Liver (tissue), 8 donors: ENCODE measurements at regions not wholly inside any gene's neighbourhood (a gene's known extent, or its start where the extent isn't known, plus 50 kb on each side); places are given as distances from the start of the nearest gene placed in this dataset.

Experiments used
- DNase-seq: peaks from one replicate; pipeline ENCODE4 v3.0.0-alpha.2; 2017; ENCODE audit warnings: low spot score
- H3K27ac ChIP-seq, 2 donors: one replicate each; pipeline ENCODE4 v1.7.0; 2013; ENCODE audit warnings: inconsistent platforms in 2 of 2, low read length in 2 of 2, control low read depth in 1 of 2, low read depth in 1 of 2, mild to moderate bottlenecking in 1 of 2
- H3K27me3 ChIP-seq, 4 donors: one replicate each; pipeline versions ENCODE4 v1.6.1 to v1.7.0; 2013; ENCODE audit warnings: low read length in 3 of 4, inconsistent platforms in 1 of 4, mild to moderate bottlenecking in 1 of 4, moderate library complexity in 1 of 4; ENCODE audit not compliant: control insufficient read depth in 4 of 4, insufficient read depth in 4 of 4
- H3K36me3 ChIP-seq, 4 donors: one replicate each; pipeline versions ENCODE4 v1.6.1 to v1.7.0; 2013; ENCODE audit warnings: low read length in 3 of 4, mild to moderate bottlenecking in 3 of 4, low read depth in 1 of 4, moderate library complexity in 1 of 4; ENCODE audit not compliant: control insufficient read depth in 4 of 4, insufficient read depth in 3 of 4
- H3K4me1 ChIP-seq, 4 donors: one replicate each; pipeline versions ENCODE4 v1.6.1 to v1.7.0; 2013; ENCODE audit warnings: low read length in 3 of 4, mild to moderate bottlenecking in 3 of 4, moderate library complexity in 1 of 4; ENCODE audit not compliant: control insufficient read depth in 4 of 4, insufficient read depth in 4 of 4
- H3K4me3 ChIP-seq, 3 donors: one replicate each; pipeline versions ENCODE4 v1.6.1 to v1.7.0; 2013; ENCODE audit warnings: low read length in 3 of 3, control low read depth in 1 of 3, low read depth in 1 of 3, mild to moderate bottlenecking in 1 of 3
- H3K9ac ChIP-seq, 2 donors: one replicate each; pipeline ENCODE4 v1.7.0; 2013; ENCODE audit warnings: low read length in 2 of 2, mild to moderate bottlenecking in 2 of 2, moderate library complexity in 2 of 2, control low read depth in 1 of 2, low read depth in 1 of 2
- H3K9me3 ChIP-seq, 4 donors: one replicate each; pipeline versions ENCODE4 v1.6.1 to v1.7.0; 2013; ENCODE audit warnings: low read length in 3 of 4; ENCODE audit not compliant: control insufficient read depth in 4 of 4
- CTCF ChIP-seq: fragments of 150-350 bp; IDR thresholded peaks from 2 replicates; pipeline ENCODE4 v1.5.1; 2017; ENCODE audit warnings: improper control_type of control experiment, low read depth, low read length; ENCODE audit not compliant: missing input control
- EGR1 ChIP-seq, 2 donors: IDR thresholded peaks; 2 replicates each; pipeline ENCODE4 v1.6.1; 2016 to 2018; ENCODE audit warnings: antibody characterized with exemption in 2 of 2, low read depth in 2 of 2
- FOXA1 ChIP-seq: IDR thresholded peaks from 2 replicates; pipeline ENCODE4 v1.6.1; 2016; ENCODE audit warnings: antibody characterized with exemption
- FOXA2 ChIP-seq: IDR thresholded peaks from 2 replicates; pipeline ENCODE4 v1.6.1; 2016; ENCODE audit warnings: antibody characterized with exemption
- GABPA ChIP-seq, 2 donors: IDR thresholded peaks in 1 of 2; conservative IDR thresholded peaks in 1 of 2; 2 replicates each; pipeline ENCODE4 v1.6.1; 2016; ENCODE audit warnings: antibody characterized with exemption in 2 of 2, mild to moderate bottlenecking in 1 of 2, moderate library complexity in 1 of 2
- HNF4A ChIP-seq, 2 donors: conservative IDR thresholded peaks; 2 replicates each; pipeline ENCODE4 v1.6.1; 2016; ENCODE audit warnings: antibody characterized with exemption in 2 of 2, mild to moderate bottlenecking in 2 of 2
- HNF4G ChIP-seq: IDR thresholded peaks from 2 replicates; pipeline ENCODE4 v1.6.1; 2016; ENCODE audit warnings: antibody characterized with exemption
- JUND ChIP-seq, 2 donors: IDR thresholded peaks; 2 replicates each; pipeline ENCODE4 v1.6.1; 2016; ENCODE audit warnings: antibody characterized with exemption in 2 of 2
- NR2F2 ChIP-seq: IDR thresholded peaks from 2 replicates; pipeline ENCODE4 v1.6.1; 2016; ENCODE audit warnings: antibody characterized with exemption
- RAD21 ChIP-seq, 2 donors: IDR thresholded peaks; 2 replicates each; pipeline ENCODE4 v1.6.1; 2016; ENCODE audit warnings: antibody characterized with exemption in 2 of 2, mild to moderate bottlenecking in 2 of 2
- RXRA ChIP-seq, 2 donors: IDR thresholded peaks; 2 replicates each; pipeline ENCODE4 v1.6.1; 2017 to 2018; ENCODE audit warnings: antibody characterized with exemption in 2 of 2, mild to moderate bottlenecking in 1 of 2
- SP1 ChIP-seq: IDR thresholded peaks from 2 replicates; pipeline ENCODE4 v1.6.1; 2018; ENCODE audit warnings: antibody characterized with exemption, mild to moderate bottlenecking
- TAF1 ChIP-seq: conservative IDR thresholded peaks from 2 replicates; pipeline ENCODE4 v1.6.1; 2016; ENCODE audit warnings: antibody characterized with exemption, mild to moderate bottlenecking
- YY1 ChIP-seq: IDR thresholded peaks from 2 replicates; pipeline ENCODE4 v1.6.1; 2016; ENCODE audit warnings: antibody characterized with exemption, mild to moderate bottlenecking
- ZBTB33 ChIP-seq: IDR thresholded peaks from 2 replicates; pipeline ENCODE4 v1.6.1; 2016; ENCODE audit warnings: antibody characterized with exemption
- WGBS: extraction: QIAGEN DNeasy Blood & Tissue Kit; methylation state at CpG from one replicate; pipeline ENCODE4 v1.1.7; 2013; 5-methylcytosine and 5-hydroxymethylcytosine counted together
- TF ChIP-seq, protein P1 (sequence below): IDR thresholded peaks from 2 replicates; pipeline ENCODE4 v1.6.1; 2016; ENCODE audit warnings: antibody characterized with exemption
- TF ChIP-seq, protein P2 (sequence below): IDR thresholded peaks from 2 replicates; pipeline ENCODE4 v1.6.1; 2016; ENCODE audit warnings: antibody characterized with exemption, mild to moderate bottlenecking
- TF ChIP-seq, protein P3 (sequence below): IDR thresholded peaks from 2 replicates; pipeline ENCODE4 v1.6.1; 2016; ENCODE audit warnings: antibody characterized with exemption
- donor health status: healthy.
- donor health status: healthy.
- donor health status: healthy.
- donor health status: healthy.
- donor health status: healthy.

- H3K4me3 ChIP-seq = no peak overlapping the region
- H3K9me3 ChIP-seq = peaks cover 0 to 2% (median under 1%) of the 10 kb centered on the region in 4 donors
- H3K4me1 ChIP-seq = no peaks in the 10 kb centered on the region
- H3K9ac ChIP-seq = no peak overlapping the region
- no peaks in the 10 kb centered on the region for H3K36me3 ChIP-seq
- no peaks in the 10 kb centered on the region for H3K27me3 ChIP-seq
- no peak for TF ChIP-seq CTCF
- TF ChIP-seq FOXA1 = no peak
- no peak for TF ChIP-seq HNF4G
- no peak for TF ChIP-seq NR2F2
- TF ChIP-seq, protein P1, sequence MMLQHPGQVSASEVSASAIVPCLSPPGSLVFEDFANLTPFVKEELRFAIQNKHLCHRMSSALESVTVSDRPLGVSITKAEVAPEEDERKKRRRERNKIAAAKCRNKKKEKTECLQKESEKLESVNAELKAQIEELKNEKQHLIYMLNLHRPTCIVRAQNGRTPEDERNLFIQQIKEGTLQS = no peak
- TF ChIP-seq EGR1 (IDR thresholded peaks at IDR 0.05; ENCODE audit: low read depth in 2 of 2) = no peak
- no peak for TF ChIP-seq GABPA (IDR thresholded peaks at IDR 0.05 in 1 of 2, conservative IDR thresholded peaks at IDR 0.05 in 1 of 2)
- TF ChIP-seq SP1 = no peak
- TF ChIP-seq, protein P2, sequence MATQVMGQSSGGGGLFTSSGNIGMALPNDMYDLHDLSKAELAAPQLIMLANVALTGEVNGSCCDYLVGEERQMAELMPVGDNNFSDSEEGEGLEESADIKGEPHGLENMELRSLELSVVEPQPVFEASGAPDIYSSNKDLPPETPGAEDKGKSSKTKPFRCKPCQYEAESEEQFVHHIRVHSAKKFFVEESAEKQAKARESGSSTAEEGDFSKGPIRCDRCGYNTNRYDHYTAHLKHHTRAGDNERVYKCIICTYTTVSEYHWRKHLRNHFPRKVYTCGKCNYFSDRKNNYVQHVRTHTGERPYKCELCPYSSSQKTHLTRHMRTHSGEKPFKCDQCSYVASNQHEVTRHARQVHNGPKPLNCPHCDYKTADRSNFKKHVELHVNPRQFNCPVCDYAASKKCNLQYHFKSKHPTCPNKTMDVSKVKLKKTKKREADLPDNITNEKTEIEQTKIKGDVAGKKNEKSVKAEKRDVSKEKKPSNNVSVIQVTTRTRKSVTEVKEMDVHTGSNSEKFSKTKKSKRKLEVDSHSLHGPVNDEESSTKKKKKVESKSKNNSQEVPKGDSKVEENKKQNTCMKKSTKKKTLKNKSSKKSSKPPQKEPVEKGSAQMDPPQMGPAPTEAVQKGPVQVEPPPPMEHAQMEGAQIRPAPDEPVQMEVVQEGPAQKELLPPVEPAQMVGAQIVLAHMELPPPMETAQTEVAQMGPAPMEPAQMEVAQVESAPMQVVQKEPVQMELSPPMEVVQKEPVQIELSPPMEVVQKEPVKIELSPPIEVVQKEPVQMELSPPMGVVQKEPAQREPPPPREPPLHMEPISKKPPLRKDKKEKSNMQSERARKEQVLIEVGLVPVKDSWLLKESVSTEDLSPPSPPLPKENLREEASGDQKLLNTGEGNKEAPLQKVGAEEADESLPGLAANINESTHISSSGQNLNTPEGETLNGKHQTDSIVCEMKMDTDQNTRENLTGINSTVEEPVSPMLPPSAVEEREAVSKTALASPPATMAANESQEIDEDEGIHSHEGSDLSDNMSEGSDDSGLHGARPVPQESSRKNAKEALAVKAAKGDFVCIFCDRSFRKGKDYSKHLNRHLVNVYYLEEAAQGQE = no peak
- TF ChIP-seq TAF1 = no peak
- TF ChIP-seq HNF4A (conservative IDR thresholded peaks at IDR 0.05) = no peak
- no peak for TF ChIP-seq RXRA (IDR thresholded peaks at IDR 0.05)
- TF ChIP-seq RAD21 (IDR thresholded peaks at IDR 0.05) = no peak
- TF ChIP-seq JUND (IDR thresholded peaks at IDR 0.05) = no peak
- TF ChIP-seq YY1 = no peak
- TF ChIP-seq FOXA2 = no peak
- no peak for TF ChIP-seq ZBTB33
- TF ChIP-seq, protein P3, sequence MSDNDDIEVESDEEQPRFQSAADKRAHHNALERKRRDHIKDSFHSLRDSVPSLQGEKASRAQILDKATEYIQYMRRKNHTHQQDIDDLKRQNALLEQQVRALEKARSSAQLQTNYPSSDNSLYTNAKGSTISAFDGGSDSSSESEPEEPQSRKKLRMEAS = no peak
- 84% methylated on average over 8 of the region's 8 CpGs for WGBS
- H3K27ac ChIP-seq = no peak overlapping the region
- no peak for DNase-seq
These were observed 121.2 kb upstream of the IRX2 start for GRCh38 chr5:2872676-2873075.

GRCh38 chr5:2871282-2871681 lies 119.8 kb upstream of the IRX2 start:
- no peak overlapping the region for H3K27ac ChIP-seq
- no peak for DNase-seq
- H3K27me3 ChIP-seq = no peaks in the 10 kb centered on the region
- H3K4me3 ChIP-seq = no peak overlapping the region
- WGBS = 70% methylated on average over 2 of the region's 2 CpGs
- TF ChIP-seq RAD21 (IDR thresholded peaks at IDR 0.05) = no peak
- H3K36me3 ChIP-seq = no peaks in the 10 kb centered on the region
- H3K9me3 ChIP-seq = peaks cover 0 to 2% (median 0%) of the 10 kb centered on the region in 4 donors
- no peaks in the 10 kb centered on the region for H3K4me1 ChIP-seq
- no peak overlapping the region for H3K9ac ChIP-seq
